GM19023 (cell line): ENCODE measurements at regions not wholly inside any gene's neighbourhood (a gene's known extent, or its start where the extent isn't known, plus 50 kb on each side); places are given as distances from the start of the nearest gene placed in this dataset.

Experiments
- ATAC-seq: cut with Tn5 transposase; IDR thresholded peaks from one replicate; pipeline ENCODE4 v1.9.1; 2021; ENCODE audit warnings: mild to moderate bottlenecking, moderate library complexity; ENCODE audit not compliant: unreplicated experiment

GRCh38 chr2:120599656-120600055, 136.0 kb upstream of the GLI2 start:
- ATAC-seq, result no peak

- no peak for ATAC-seq
Observed at GRCh38 chr2:120600335-120600734, 135.3 kb upstream of the GLI2 start.

GRCh38 chr2:120600786-120601185, 134.9 kb upstream of the GLI2 start:
- ATAC-seq, result no peak

- ATAC-seq, result no peak
Observed at GRCh38 chr2:120601566-120601965, 134.1 kb upstream of the GLI2 start.

- no peak for ATAC-seq
Observed at GRCh38 chr2:120602251-120602650, 133.4 kb upstream of the GLI2 start.

GRCh38 chr2:120604767-120605166, 130.9 kb upstream of the GLI2 start:
- no peak for ATAC-seq

GRCh38 chr2:120605231-120605935, 130.3 kb upstream of the GLI2 start:
- no peak for ATAC-seq

GRCh38 chr2:120606280-120606679, 129.4 kb upstream of the GLI2 start:
- no peak for ATAC-seq

- ATAC-seq, result no peak
Observed at GRCh38 chr2:120606931-120607330, 128.7 kb upstream of the GLI2 start.

- ATAC-seq, result no peak
Observed at GRCh38 chr2:120607506-120607905, 128.2 kb upstream of the GLI2 start.

- ATAC-seq, result no peak
Observed at GRCh38 chr2:120607996-120608395, 127.7 kb upstream of the GLI2 start.

- ATAC-seq, result no peak
Observed at GRCh38 chr2:120609826-120610395, 125.8 kb upstream of the GLI2 start.

GRCh38 chr2:120611016-120611415, 124.7 kb upstream of the GLI2 start:
- ATAC-seq, result no peak

GRCh38 chr2:120611961-120612360, 123.7 kb upstream of the GLI2 start:
- no peak for ATAC-seq

GRCh38 chr2:120612471-120612870, 123.2 kb upstream of the GLI2 start:
- ATAC-seq, result no peak

GRCh38 chr2:120612931-120613330, 122.7 kb upstream of the GLI2 start:
- ATAC-seq, result no peak

GRCh38 chr2:120613742-120614571, 121.7 kb upstream of the GLI2 start:
- ATAC-seq, result no peak

GRCh38 chr2:120614901-120615300, 120.8 kb upstream of the GLI2 start:
- no peak for ATAC-seq

- ATAC-seq, result no peak
Observed at GRCh38 chr2:120616261-120616660, 119.4 kb upstream of the GLI2 start.

- ATAC-seq, result no peak
Observed at GRCh38 chr2:120617055-120617454, 118.6 kb upstream of the GLI2 start.

GRCh38 chr2:120618830-120619229, 116.8 kb upstream of the GLI2 start:
- no peak for ATAC-seq

- ATAC-seq, result no peak
Observed at GRCh38 chr2:120619579-120619978, 116.1 kb upstream of the GLI2 start.
